MCF 10A (cell line): ENCODE measurements at regions not wholly inside any gene's neighbourhood (a gene's known extent, or its start where the extent isn't known, plus 50 kb on each side); places are given as distances from the start of the nearest gene placed in this dataset.

Source experiments
- BruUV-seq: library from RNA; stranded (reverse); fragments of 400-500 nt; replicated peaks from 2 replicates; lab custom pipeline; 2021; lab: Mats Ljungman, UMichigan
- CTCF ChIA-PET: fragments of 300-600 bp; sonication (Branson Sonifier 250); formaldehyde crosslinking; extraction: SDS; loops from one replicate; lab custom pipeline; 2021; ENCODE audit warnings: antibody characterized with exemption, inconsistent platforms; lab: Yijun Ruan, JAX
- POLR2A ChIA-PET: fragments of 300-600, 350-650 bp; sonication (Branson Sonifier 250); formaldehyde crosslinking; extraction: SDS; loops from one replicate; lab custom pipeline; 2020; ENCODE audit warnings: antibody characterized with exemption, inconsistent platforms; lab: Yijun Ruan, JAX
- DNase-seq: peaks from one replicate; pipeline ENCODE4 v3.0.0-alpha.2; 2018; ENCODE audit not compliant: unreplicated experiment
- H3K27ac Mint-ChIP-seq: one replicate; pipeline ENCODE4 v1.8.0; 2022; ENCODE audit warnings: mild to moderate bottlenecking, low read depth, mixed read lengths; ENCODE audit not compliant: unreplicated experiment
- H3K27me3 Mint-ChIP-seq: one replicate; pipeline ENCODE4 v1.8.0; 2022; ENCODE audit warnings: mixed read lengths; ENCODE audit not compliant: insufficient read depth, unreplicated experiment
- H3K36me3 Mint-ChIP-seq: one replicate; pipeline ENCODE4 v1.8.0; 2022; ENCODE audit warnings: mild to moderate bottlenecking, moderate library complexity, mixed read lengths; ENCODE audit not compliant: insufficient read depth, unreplicated experiment
- H3K4me1 Mint-ChIP-seq: one replicate; pipeline ENCODE4 v1.8.0; 2022; ENCODE audit warnings: mixed read lengths; ENCODE audit not compliant: insufficient read depth, unreplicated experiment
- H3K4me3 Mint-ChIP-seq: one replicate; pipeline ENCODE4 v1.8.0; 2022; ENCODE audit warnings: mild to moderate bottlenecking, moderate library complexity, mixed read lengths; ENCODE audit not compliant: unreplicated experiment
- H3K9me3 Mint-ChIP-seq: one replicate; pipeline ENCODE4 v1.8.0; 2022; ENCODE audit warnings: mixed read lengths; ENCODE audit not compliant: unreplicated experiment
- intact Hi-C: fragments of 100-400 bp; cut with micrococcal nuclease; formaldehyde crosslinking; loops from 2 replicates; pipeline ENCODE4 v1.14.1; 2022
- TF ChIP-seq, protein P1 (sequence below): fragments of 200-600 bp; IDR thresholded peaks from one replicate; pipeline ENCODE4 v1.8.0; 2022; ENCODE audit warnings: antibody characterized with exemption, mild to moderate bottlenecking; ENCODE audit not compliant: unreplicated experiment

DNA sequence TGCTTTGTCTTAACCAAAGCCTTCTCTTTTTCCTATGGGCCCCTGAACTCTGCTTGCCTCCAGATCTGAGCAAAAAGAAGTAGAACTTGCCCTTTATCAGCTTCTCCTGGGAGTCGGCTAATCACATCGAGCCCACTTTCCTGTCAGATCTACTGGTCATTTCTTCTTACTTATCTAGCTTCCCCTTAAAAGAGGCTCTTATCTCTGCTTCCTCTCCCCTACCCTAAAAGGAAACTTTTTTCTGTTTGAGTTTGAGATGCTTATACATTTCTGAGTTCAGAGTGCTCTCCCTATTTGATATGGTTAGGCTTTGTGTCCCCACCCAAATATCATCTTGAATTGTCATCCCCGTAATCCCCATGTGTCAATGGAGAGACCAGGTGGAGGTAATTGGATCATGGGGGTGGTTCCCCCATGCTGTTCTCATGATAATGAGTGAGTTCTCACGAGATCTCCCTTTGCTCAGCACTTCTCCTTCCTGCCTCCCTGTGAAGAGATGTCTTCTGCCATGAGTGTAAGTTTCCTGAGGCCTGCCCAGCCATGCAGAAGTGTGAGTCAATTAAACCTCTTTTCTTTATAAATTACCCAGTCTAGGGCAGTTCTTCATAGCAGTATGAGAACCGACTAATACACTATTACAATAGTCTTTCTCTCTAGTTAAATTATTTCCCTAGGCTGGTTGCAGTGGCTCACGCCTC is 114.7 kb upstream of the AMN1 start:
- CTCF ChIA-PET = no interaction called here
- Mint-ChIP-seq H3K9me3 (peaks cover 7% of the 10 kb centered on the region), H3K27me3 (no peaks in the 10 kb centered on the region), H3K4me1 (no peaks in the 10 kb centered on the region), H3K27ac (no peak overlapping the region), H3K36me3 (no peaks in the 10 kb centered on the region), H3K4me3 (no peak overlapping the region)
- TF ChIP-seq, protein P1, sequence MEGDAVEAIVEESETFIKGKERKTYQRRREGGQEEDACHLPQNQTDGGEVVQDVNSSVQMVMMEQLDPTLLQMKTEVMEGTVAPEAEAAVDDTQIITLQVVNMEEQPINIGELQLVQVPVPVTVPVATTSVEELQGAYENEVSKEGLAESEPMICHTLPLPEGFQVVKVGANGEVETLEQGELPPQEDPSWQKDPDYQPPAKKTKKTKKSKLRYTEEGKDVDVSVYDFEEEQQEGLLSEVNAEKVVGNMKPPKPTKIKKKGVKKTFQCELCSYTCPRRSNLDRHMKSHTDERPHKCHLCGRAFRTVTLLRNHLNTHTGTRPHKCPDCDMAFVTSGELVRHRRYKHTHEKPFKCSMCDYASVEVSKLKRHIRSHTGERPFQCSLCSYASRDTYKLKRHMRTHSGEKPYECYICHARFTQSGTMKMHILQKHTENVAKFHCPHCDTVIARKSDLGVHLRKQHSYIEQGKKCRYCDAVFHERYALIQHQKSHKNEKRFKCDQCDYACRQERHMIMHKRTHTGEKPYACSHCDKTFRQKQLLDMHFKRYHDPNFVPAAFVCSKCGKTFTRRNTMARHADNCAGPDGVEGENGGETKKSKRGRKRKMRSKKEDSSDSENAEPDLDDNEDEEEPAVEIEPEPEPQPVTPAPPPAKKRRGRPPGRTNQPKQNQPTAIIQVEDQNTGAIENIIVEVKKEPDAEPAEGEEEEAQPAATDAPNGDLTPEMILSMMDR = no peak
- POLR2A ChIA-PET = no interaction called here
- no TSS peak for BruUV-seq
- intact Hi-C loops = no loop called here
- no peak for DNase-seq

DNA sequence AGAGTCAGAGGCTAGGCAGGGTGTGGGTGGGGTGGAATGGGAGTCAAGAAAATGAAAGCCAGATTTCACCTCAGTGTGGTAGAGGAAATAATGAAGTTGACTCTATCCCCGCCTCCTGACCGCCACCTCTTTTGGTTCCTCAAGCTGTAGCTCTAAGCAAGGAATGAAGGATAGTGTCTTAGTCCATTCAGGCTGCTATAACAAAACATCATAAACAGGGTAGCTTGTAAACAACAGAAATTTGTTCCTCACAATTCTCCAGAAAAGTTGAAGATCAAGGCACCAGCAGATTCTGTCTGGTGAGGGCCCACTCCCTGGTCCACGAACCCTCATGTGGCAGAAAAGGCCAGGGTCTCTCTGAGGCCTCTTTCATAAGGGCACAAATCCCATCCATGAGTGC is 109.1 kb upstream of the AMN1 start:
- intact Hi-C loops = no loop called here
- no TSS peak for BruUV-seq
- no peaks in the 10 kb centered on the region for H3K36me3 Mint-ChIP-seq
- TF ChIP-seq, protein P1 = no peak
- no peaks in the 10 kb centered on the region for H3K9me3 Mint-ChIP-seq
- DNase-seq = no peak
- H3K4me1 Mint-ChIP-seq = no peaks in the 10 kb centered on the region
- CTCF ChIA-PET = no interaction called here
- POLR2A ChIA-PET = no interaction called here
- H3K27me3 Mint-ChIP-seq = no peaks in the 10 kb centered on the region
- no peak overlapping the region for H3K27ac Mint-ChIP-seq
- H3K4me3 Mint-ChIP-seq = no peak overlapping the region

DNA sequence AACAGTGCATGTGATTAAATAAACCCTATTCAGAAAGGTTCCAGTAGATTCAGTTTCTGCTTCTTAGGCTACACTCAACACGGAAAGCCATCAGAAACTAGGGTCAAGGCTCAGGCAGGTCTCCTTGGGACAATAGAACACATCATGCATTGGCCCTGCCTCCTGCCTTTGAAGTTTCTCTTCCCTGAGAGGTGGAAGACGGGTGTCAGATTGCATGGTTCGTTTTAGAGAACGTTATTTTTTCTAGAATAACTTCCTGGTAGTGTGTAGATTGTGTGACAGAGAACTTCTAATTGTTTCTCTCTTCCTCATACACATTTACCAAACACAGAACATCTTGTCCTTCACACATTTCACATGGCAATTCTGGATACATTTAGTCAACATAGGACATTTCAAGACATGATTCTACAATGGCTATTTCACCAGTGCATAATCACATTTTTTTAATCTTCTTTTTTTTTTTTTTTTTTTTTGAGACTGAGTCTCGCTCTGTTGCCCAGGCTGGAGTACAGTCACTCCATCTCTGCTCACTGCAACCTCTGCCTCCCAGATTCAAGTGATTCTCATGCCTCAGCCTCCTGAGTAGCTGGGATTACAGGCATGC is 106.6 kb upstream of the AMN1 start:
- no peak overlapping the region for H3K27ac Mint-ChIP-seq
- H3K27me3 Mint-ChIP-seq = no peaks in the 10 kb centered on the region
- no TSS peak for BruUV-seq
- no peak overlapping the region for H3K4me3 Mint-ChIP-seq
- H3K9me3 Mint-ChIP-seq = no peaks in the 10 kb centered on the region
- H3K36me3 Mint-ChIP-seq = no peaks in the 10 kb centered on the region
- POLR2A ChIA-PET = no interaction called here
- TF ChIP-seq, protein P1 = no peak
- intact Hi-C loops = no loop called here
- CTCF ChIA-PET = interaction anchor here (0.6 kb wide), 1 partner anchor 76 kb away, joined by 3 read pairs; no protein-coding TSS in a partner anchor
- DNase-seq = no peak
- H3K4me1 Mint-ChIP-seq = no peaks in the 10 kb centered on the region

DNA sequence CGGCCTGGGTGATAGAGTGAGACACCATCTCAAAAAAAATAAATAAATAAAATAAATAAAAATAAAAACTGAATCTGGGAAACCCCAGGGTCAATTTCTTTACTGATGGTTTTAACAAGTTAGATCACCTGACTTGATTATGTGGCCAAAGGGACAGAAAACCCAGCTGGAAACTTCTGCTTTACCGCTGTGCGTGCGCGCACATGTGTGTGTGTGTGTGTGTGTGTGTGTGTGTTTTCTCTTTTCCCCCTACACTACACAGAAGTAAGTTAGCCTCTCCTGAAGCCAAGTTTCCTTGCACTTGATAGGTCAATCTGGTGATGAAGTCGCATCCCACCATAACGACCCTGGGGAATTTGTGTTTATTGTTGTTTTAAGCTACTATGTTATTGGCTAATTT is 105.3 kb upstream of the AMN1 start:
- DNase-seq = no peak
- Mint-ChIP-seq H3K4me1 (no peaks in the 10 kb centered on the region), H3K36me3 (no peaks in the 10 kb centered on the region), H3K4me3 (no peak overlapping the region), H3K27ac (no peak overlapping the region), H3K27me3 (no peaks in the 10 kb centered on the region), H3K9me3 (no peaks in the 10 kb centered on the region)
- POLR2A ChIA-PET = no interaction called here
- BruUV-seq = no TSS peak
- intact Hi-C loops = no loop called here
- TF ChIP-seq, protein P1 = no peak
- CTCF ChIA-PET = no interaction called here
